Keratinocyte (primary cell): ENCODE measurements at regions not wholly inside any gene's neighbourhood (a gene's known extent, or its start where the extent isn't known, plus 50 kb on each side); places are given as distances from the start of the nearest gene placed in this dataset.

ENCODE experiments used
- DNase-seq: peaks from one replicate; pipeline ENCODE4 v3.0.0-alpha.2; 2011; ENCODE audit warnings: low read depth, missing footprints, low spot score
- FAIRE-seq: peaks from 2 replicates; lab custom pipeline; 2011; peaks lifted over from hg19 to GRCh38; lab: Jason Lieb, UNC
- H2AFZ ChIP-seq: 2 replicates; pipeline ENCODE4 v1.6.0; 2012; ENCODE audit warnings: low read length, control low read depth, inconsistent platforms; ENCODE audit not compliant: control insufficient read depth
- H3K27ac ChIP-seq: 2 replicates; pipeline ENCODE4 v1.5.1; 2011; ENCODE audit warnings: low read length; ENCODE audit not compliant: control insufficient read depth, insufficient read depth
- H3K27me3 ChIP-seq: 3 replicates; pipeline ENCODE4 v1.6.0; 2011; ENCODE audit warnings: low read length; ENCODE audit not compliant: control insufficient read depth, insufficient read depth; ENCODE audit errors: extremely low read depth
- H3K36me3 ChIP-seq, 2 experiments: 2 replicates in 1 of 2; 3 replicates in 1 of 2; pipeline ENCODE4 v1.5.1; 2011; ENCODE audit warnings: low read length in 2 of 2, mild to moderate bottlenecking in 1 of 2; ENCODE audit not compliant: control insufficient read depth in 2 of 2, insufficient read depth in 2 of 2; ENCODE audit errors: extremely low read depth in 1 of 2
- H3K4me1 ChIP-seq: 3 replicates; pipeline ENCODE4 v1.5.1; 2011; ENCODE audit warnings: low read length; ENCODE audit not compliant: control insufficient read depth, insufficient read depth; ENCODE audit errors: extremely low read depth
- H3K4me2 ChIP-seq: 3 replicates; pipeline ENCODE4 v1.6.0; 2011; ENCODE audit warnings: low read depth, low read length; ENCODE audit not compliant: control insufficient read depth, insufficient read depth; ENCODE audit errors: extremely low read depth
- H3K4me3 ChIP-seq, 3 experiments: fragments of 200-600 bp in 1 of 3; sonication (generic) in 1 of 3; 2 replicates in 2 of 3; 3 replicates in 1 of 3; pipeline ENCODE4 v1.5.1; 2011 to 2016; ENCODE audit warnings: low read length in 3 of 3, mild to moderate bottlenecking in 3 of 3, control low read depth in 2 of 3, inconsistent platforms in 1 of 3, low read depth in 1 of 3, mixed read lengths in 1 of 3, mixed run types in 1 of 3, moderate library complexity in 1 of 3; ENCODE audit not compliant: control insufficient read depth in 2 of 3, insufficient read depth in 2 of 3; ENCODE audit errors: extremely low read depth in 1 of 3
- H3K79me2 ChIP-seq: 2 replicates; pipeline ENCODE4 v1.6.0; 2012; ENCODE audit warnings: low read length; ENCODE audit not compliant: control insufficient read depth, insufficient read depth
- H3K9ac ChIP-seq: 3 replicates; pipeline ENCODE4 v1.6.0; 2011; ENCODE audit warnings: low read length; ENCODE audit not compliant: control insufficient read depth, insufficient read depth; ENCODE audit errors: extremely low read depth
- H3K9me1 ChIP-seq: 3 replicates; pipeline ENCODE4 v1.6.0; 2011; ENCODE audit warnings: low read length; ENCODE audit not compliant: control insufficient read depth, insufficient read depth; ENCODE audit errors: extremely low read depth
- H3K9me3 ChIP-seq: 2 replicates; pipeline ENCODE4 v1.5.1; 2012; ENCODE audit warnings: low read depth, low read length; ENCODE audit not compliant: control insufficient read depth
- H4K20me1 ChIP-seq: 3 replicates; pipeline ENCODE4 v1.6.0; 2011; ENCODE audit warnings: low read length; ENCODE audit not compliant: control insufficient read depth, insufficient read depth; ENCODE audit errors: extremely low read depth
- CTCF ChIP-seq, 3 experiments: IDR thresholded peaks in 1 of 3; conservative IDR thresholded peaks in 1 of 3; optimal IDR thresholded peaks in 1 of 3; 2 replicates in 2 of 3; 3 replicates in 1 of 3; pipeline versions ENCODE3 to v1.5.1; 2011; ENCODE audit warnings: low read length in 3 of 3, mild to moderate bottlenecking in 3 of 3, moderate library complexity in 2 of 3, control low read depth in 1 of 3, inconsistent platforms in 1 of 3; ENCODE audit not compliant: insufficient read depth in 2 of 3; ENCODE audit errors: extremely low read depth in 1 of 3
- EZH2 ChIP-seq: IDR thresholded peaks from one replicate; pipeline ENCODE4 v1.6.1; 2012; ENCODE audit warnings: inconsistent platforms, mild to moderate bottlenecking, low read length, moderate library complexity
- dilution Hi-C: fragments of 300-500 bp; cut with MboI; formaldehyde crosslinking; loops from one replicate; pipeline ENCODE4 v1.7.0; 2020; ENCODE audit warnings: low sequenced_read_pairs; ENCODE audit not compliant: extremely low pct_ligation_motif_present

- Histone ChIP-seq H3K4me1 (no peaks in the 10 kb centered on the region), H3K9me1 (no peaks in the 10 kb centered on the region), H3K4me3 (no peak overlapping the region), H3K79me2 (no peaks in the 10 kb centered on the region), H4K20me1 (no peaks in the 10 kb centered on the region), H3K27me3 (peaks cover 33% of the 10 kb centered on the region), H3K9me3 (no peaks in the 10 kb centered on the region), H2AFZ (no peak overlapping the region), H3K36me3 (no peaks in the 10 kb centered on the region), H3K27ac (no peak overlapping the region), H3K4me2 (no peak overlapping the region), H3K9ac (no peak overlapping the region)
- dilution Hi-C loops, result no loop called here
- peak; percentile 36 for TF ChIP-seq EZH2
- TF ChIP-seq CTCF (optimal IDR thresholded peaks at IDR 0.05 in 1 of 3, IDR thresholded peaks at IDR 0.05 in 1 of 3, conservative IDR thresholded peaks at IDR 0.05 in 1 of 3; ENCODE audit: extremely low read depth in 1 of 3, insufficient read depth in 2 of 3, low read length in 3 of 3), result no peak
- DNase-seq (no peak), FAIRE-seq (no peak)
Measured at GRCh38 chr1:38476111-38476849, 383.3 kb downstream of the RRAGC start.

- Histone ChIP-seq H3K9me3 (no peaks in the 10 kb centered on the region), H3K27me3 (peaks cover 33% of the 10 kb centered on the region), H4K20me1 (no peaks in the 10 kb centered on the region), H3K9me1 (no peaks in the 10 kb centered on the region), H2AFZ (no peak overlapping the region), H3K36me3 (no peaks in the 10 kb centered on the region), H3K27ac (no peak overlapping the region), H3K4me2 (no peak overlapping the region), H3K9ac (no peak overlapping the region), H3K4me1 (no peaks in the 10 kb centered on the region), H3K4me3 (no peak overlapping the region), H3K79me2 (no peaks in the 10 kb centered on the region)
- dilution Hi-C loops, result no loop called here
- DNase-seq, result no peak
- no peak for TF ChIP-seq EZH2
- no peak for TF ChIP-seq CTCF (optimal IDR thresholded peaks at IDR 0.05 in 1 of 3, IDR thresholded peaks at IDR 0.05 in 1 of 3, conservative IDR thresholded peaks at IDR 0.05 in 1 of 3; ENCODE audit: extremely low read depth in 1 of 3, insufficient read depth in 2 of 3, low read length in 3 of 3)
- no peak for FAIRE-seq
Measured at GRCh38 chr1:38475624-38476005, 384.0 kb downstream of the RRAGC start.
